Panc1 (cell line): ENCODE measurements at regions not wholly inside any gene's neighbourhood (a gene's known extent, or its start where the extent isn't known, plus 50 kb on each side); places are given as distances from the start of the nearest gene placed in this dataset.

Experiments used
- ATAC-seq: fragments of 200-7000 bp; cut with Tn5 transposase; 2 replicates; pipeline ENCODE4 v1.9.1; 2020; ENCODE audit warnings: mild to moderate bottlenecking, moderate library complexity
- BruUV-seq: library from RNA; stranded (reverse); fragments of 400-500 nt; replicated peaks from 2 replicates; lab custom pipeline; 2021; lab: Mats Ljungman, UMichigan
- CTCF ChIA-PET: fragments of 300-600 bp; sonication (Branson Sonifier 250); formaldehyde crosslinking; loops from one replicate; lab custom pipeline; 2022; ENCODE audit warnings: antibody characterized with exemption; lab: Charles Lee
- POLR2A ChIA-PET: fragments of 300-600 bp; sonication (Branson Sonifier 250); formaldehyde crosslinking; loops from one replicate; lab custom pipeline; 2022; ENCODE audit warnings: antibody characterized with exemption; lab: Charles Lee
- DNase-seq: peaks from one replicate; pipeline ENCODE4 v3.0.0-alpha.2; 2010; ENCODE audit warnings: low read depth, low spot score
- H3K27ac ChIP-seq: 2 replicates; pipeline ENCODE4 v1.5.1; 2011; ENCODE audit warnings: mild to moderate bottlenecking, low read length, inconsistent platforms
- H3K27me3 ChIP-seq: fragments of 200-500 bp; sonication (Bioruptor generic); 2 replicates; pipeline ENCODE4 v1.6.0; 2014; ENCODE audit warnings: low read length, inconsistent platforms; ENCODE audit not compliant: control insufficient read depth, insufficient read depth
- H3K36me3 ChIP-seq: fragments of 200-500 bp; sonication (Bioruptor generic); 2 replicates; pipeline ENCODE4 v1.5.1; 2014; ENCODE audit warnings: inconsistent platforms, mild to moderate bottlenecking, low read length, moderate library complexity; ENCODE audit not compliant: control insufficient read depth, insufficient read depth
- H3K4me1 ChIP-seq: 2 replicates; pipeline ENCODE4 v1.5.1; 2011; ENCODE audit warnings: inconsistent platforms, mild to moderate bottlenecking, low read length, moderate library complexity; ENCODE audit not compliant: control insufficient read depth, insufficient read depth
- H3K4me3 ChIP-seq, 2 experiments: 2 replicates each; pipeline ENCODE4 v1.5.1; 2011 to 2012; ENCODE audit warnings: low read depth in 2 of 2, low read length in 2 of 2, mild to moderate bottlenecking in 2 of 2, inconsistent platforms in 1 of 2, moderate library complexity in 1 of 2
- H3K9me3 ChIP-seq: fragments of 200-500 bp; sonication (Bioruptor generic); 2 replicates; pipeline ENCODE4 v1.5.1; 2014; ENCODE audit warnings: low read depth, mild to moderate bottlenecking, inconsistent platforms, low read length, moderate library complexity; ENCODE audit not compliant: control insufficient read depth, insufficient read depth
- POLR2AphosphoS5 ChIP-seq: IDR thresholded peaks from 2 replicates; pipeline ENCODE4 v1.6.1; 2012; ENCODE audit warnings: mild to moderate bottlenecking, low read depth, low read length, moderate library complexity
- SIN3A ChIP-seq: IDR thresholded peaks from 2 replicates; pipeline ENCODE4 v1.6.1; 2012; ENCODE audit warnings: low read depth, mild to moderate bottlenecking, low read length, moderate library complexity, borderline replicate concordance; ENCODE audit not compliant: insufficient read depth
- TCF7L2 ChIP-seq: IDR thresholded peaks from 2 replicates; pipeline ENCODE4 v1.6.1; 2011; ENCODE audit warnings: mild to moderate bottlenecking, low read depth, low read length, inconsistent platforms
- in situ Hi-C: cut with HindIII; loops from 2 replicates; pipeline ENCODE4 v1.10.0; 2016; ENCODE audit warnings: low sequenced_read_pairs, low pct_unique_long_range_greater_than_20kb
- intact Hi-C: fragments of 100-400 bp; cut with micrococcal nuclease; formaldehyde crosslinking; loops from one replicate; pipeline ENCODE4 v1.10.0; 2022; ENCODE audit not compliant: unreplicated experiment
- TF ChIP-seq, protein P1 (sequence below): fragments of 450-650 bp; IDR thresholded peaks from 2 replicates; pipeline ENCODE4 v1.5.1; 2017; ENCODE audit warnings: mild to moderate bottlenecking
- TF ChIP-seq, protein P2 (sequence below), 2 experiments: IDR thresholded peaks; 2 replicates each; pipeline ENCODE4 v1.6.1; 2011 to 2012; ENCODE audit warnings: low read depth in 2 of 2, control low read depth in 1 of 2, low read length in 1 of 2, mild to moderate bottlenecking in 1 of 2, moderate library complexity in 1 of 2; ENCODE audit not compliant: insufficient read depth in 1 of 2

DNA sequence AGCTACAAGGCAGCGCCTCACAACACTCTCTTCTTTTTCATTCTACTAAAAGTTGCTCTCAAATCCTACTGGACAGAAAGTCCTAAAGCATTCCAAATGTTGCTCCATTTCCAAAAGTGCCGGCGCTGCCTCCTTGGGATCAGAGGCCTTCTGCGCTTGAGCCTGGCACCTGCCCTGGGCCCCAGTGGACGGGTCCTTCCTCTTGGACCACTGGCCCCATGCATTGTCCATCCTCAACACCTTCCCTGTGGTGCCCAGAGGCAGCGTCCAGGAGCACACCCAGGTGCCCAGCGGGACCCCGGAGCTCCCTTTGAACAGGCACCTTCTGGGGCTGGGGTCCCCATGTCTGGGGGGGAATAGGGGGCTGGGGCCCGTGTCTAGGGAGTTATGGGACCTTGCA lies 205.2 kb downstream of the ERMARD start:
- intact Hi-C loops = loop anchor here (10.0 kb wide), 1 partner anchor 568 kb away; no protein-coding TSS in a partner anchor
- no TSS peak for BruUV-seq
- POLR2A ChIA-PET = no interaction called here

DNA sequence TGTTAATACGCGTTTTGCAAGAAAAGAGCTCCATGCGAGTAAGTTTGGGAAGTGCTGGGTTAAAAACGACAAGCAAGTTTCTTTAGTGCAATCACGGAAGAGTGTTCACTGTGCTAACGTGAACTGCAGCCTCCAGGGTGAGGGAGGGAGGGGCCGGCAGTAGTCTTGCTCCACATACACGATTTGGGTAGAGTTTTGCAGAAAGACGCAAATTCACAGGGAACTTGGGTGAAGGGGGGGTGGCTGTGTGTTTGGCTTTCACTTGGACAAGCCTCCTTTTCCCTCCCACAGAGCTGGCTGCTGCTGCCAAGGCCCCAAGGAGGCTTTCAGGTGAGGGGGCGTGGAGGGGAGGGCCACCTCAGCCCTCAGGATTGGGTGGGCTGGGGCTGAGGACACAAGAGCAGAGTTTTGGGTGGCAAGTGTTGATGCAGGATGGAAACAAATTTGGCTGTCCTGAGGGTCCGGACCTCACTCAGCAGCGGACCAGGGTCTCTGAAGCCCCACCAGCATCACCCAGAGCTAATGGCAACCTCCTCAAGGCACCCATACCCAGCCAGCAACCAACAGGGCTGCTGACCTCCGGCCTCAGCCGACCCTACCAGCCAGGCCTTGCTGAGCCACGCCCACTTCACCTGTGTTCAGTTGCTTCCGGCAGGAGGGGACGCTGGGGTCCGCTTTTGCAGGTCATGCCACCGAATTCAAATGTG lies 204.5 kb downstream of the ERMARD start:
- ATAC-seq (no peak), DNase-seq (no peak)
- ChIA-PET POLR2A (no interaction called here), CTCF (no interaction called here)
- BruUV-seq = no TSS peak
- no peaks in the 10 kb centered on the region for H3K27me3 ChIP-seq
- H3K9me3 ChIP-seq = no peaks in the 10 kb centered on the region
- H3K4me1 ChIP-seq = no peaks in the 10 kb centered on the region
- no peaks in the 10 kb centered on the region for H3K36me3 ChIP-seq
- in situ Hi-C loops = no loop called here
- TF ChIP-seq, protein P1, sequence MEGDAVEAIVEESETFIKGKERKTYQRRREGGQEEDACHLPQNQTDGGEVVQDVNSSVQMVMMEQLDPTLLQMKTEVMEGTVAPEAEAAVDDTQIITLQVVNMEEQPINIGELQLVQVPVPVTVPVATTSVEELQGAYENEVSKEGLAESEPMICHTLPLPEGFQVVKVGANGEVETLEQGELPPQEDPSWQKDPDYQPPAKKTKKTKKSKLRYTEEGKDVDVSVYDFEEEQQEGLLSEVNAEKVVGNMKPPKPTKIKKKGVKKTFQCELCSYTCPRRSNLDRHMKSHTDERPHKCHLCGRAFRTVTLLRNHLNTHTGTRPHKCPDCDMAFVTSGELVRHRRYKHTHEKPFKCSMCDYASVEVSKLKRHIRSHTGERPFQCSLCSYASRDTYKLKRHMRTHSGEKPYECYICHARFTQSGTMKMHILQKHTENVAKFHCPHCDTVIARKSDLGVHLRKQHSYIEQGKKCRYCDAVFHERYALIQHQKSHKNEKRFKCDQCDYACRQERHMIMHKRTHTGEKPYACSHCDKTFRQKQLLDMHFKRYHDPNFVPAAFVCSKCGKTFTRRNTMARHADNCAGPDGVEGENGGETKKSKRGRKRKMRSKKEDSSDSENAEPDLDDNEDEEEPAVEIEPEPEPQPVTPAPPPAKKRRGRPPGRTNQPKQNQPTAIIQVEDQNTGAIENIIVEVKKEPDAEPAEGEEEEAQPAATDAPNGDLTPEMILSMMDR = no peak
- intact Hi-C loops = loop anchor here (10.0 kb wide), 1 partner anchor 569 kb away; no protein-coding TSS in a partner anchor
- no peak overlapping the region for H3K27ac ChIP-seq
- H3K4me3 ChIP-seq = no peak overlapping the region

More for the DNA sequence above, 205.2 kb downstream of the ERMARD start:
- Histone ChIP-seq H3K4me1 (no peaks in the 10 kb centered on the region), H3K27ac (no peak overlapping the region), H3K36me3 (no peaks in the 10 kb centered on the region), H3K4me3 (no peak overlapping the region), H3K9me3 (no peaks in the 10 kb centered on the region), H3K27me3 (no peaks in the 10 kb centered on the region)
- TF ChIP-seq SIN3A = no peak
- TF ChIP-seq, protein P1 = no peak
- TF ChIP-seq POLR2AphosphoS5 = no peak
- TF ChIP-seq, protein P2, sequence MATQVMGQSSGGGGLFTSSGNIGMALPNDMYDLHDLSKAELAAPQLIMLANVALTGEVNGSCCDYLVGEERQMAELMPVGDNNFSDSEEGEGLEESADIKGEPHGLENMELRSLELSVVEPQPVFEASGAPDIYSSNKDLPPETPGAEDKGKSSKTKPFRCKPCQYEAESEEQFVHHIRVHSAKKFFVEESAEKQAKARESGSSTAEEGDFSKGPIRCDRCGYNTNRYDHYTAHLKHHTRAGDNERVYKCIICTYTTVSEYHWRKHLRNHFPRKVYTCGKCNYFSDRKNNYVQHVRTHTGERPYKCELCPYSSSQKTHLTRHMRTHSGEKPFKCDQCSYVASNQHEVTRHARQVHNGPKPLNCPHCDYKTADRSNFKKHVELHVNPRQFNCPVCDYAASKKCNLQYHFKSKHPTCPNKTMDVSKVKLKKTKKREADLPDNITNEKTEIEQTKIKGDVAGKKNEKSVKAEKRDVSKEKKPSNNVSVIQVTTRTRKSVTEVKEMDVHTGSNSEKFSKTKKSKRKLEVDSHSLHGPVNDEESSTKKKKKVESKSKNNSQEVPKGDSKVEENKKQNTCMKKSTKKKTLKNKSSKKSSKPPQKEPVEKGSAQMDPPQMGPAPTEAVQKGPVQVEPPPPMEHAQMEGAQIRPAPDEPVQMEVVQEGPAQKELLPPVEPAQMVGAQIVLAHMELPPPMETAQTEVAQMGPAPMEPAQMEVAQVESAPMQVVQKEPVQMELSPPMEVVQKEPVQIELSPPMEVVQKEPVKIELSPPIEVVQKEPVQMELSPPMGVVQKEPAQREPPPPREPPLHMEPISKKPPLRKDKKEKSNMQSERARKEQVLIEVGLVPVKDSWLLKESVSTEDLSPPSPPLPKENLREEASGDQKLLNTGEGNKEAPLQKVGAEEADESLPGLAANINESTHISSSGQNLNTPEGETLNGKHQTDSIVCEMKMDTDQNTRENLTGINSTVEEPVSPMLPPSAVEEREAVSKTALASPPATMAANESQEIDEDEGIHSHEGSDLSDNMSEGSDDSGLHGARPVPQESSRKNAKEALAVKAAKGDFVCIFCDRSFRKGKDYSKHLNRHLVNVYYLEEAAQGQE (IDR thresholded peaks at IDR 0.05; ENCODE audit: insufficient read depth in 1 of 2, low read depth in 2 of 2, low read length in 1 of 2) = no peak
- TF ChIP-seq TCF7L2 = no peak
- no peak for DNase-seq
- CTCF ChIA-PET = no interaction called here
- in situ Hi-C loops = no loop called here
- no peak for ATAC-seq
